Astrocyte of the cerebellum (primary cell): ENCODE measurements at regions not wholly inside any gene's neighbourhood (a gene's known extent, or its start where the extent isn't known, plus 50 kb on each side); places are given as distances from the start of the nearest gene placed in this dataset.

Experiments
- DNase-seq: peaks from one replicate; pipeline ENCODE4 v3.0.0-alpha.2; 2011; ENCODE audit warnings: low read depth
- H3K4me3 ChIP-seq: 2 replicates; pipeline ENCODE4 v1.5.1; 2011; ENCODE audit warnings: mild to moderate bottlenecking, low read depth, low read length, moderate library complexity
- in situ Hi-C: cut with HindIII; loops from 2 replicates; pipeline ENCODE4 v1.10.0; 2017; ENCODE audit warnings: low sequenced_read_pairs
- TF ChIP-seq, protein P1 (sequence below): IDR thresholded peaks from 2 replicates; pipeline ENCODE4 v1.5.1; 2012; ENCODE audit warnings: low read length, low read depth, moderate library complexity, mild to moderate bottlenecking; ENCODE audit errors: missing control alignments

GRCh38 chrX:25555521-25555920 is 539.8 kb upstream of the ARX start:
- no peak for DNase-seq
- no peak overlapping the region for H3K4me3 ChIP-seq
- TF ChIP-seq, protein P1, sequence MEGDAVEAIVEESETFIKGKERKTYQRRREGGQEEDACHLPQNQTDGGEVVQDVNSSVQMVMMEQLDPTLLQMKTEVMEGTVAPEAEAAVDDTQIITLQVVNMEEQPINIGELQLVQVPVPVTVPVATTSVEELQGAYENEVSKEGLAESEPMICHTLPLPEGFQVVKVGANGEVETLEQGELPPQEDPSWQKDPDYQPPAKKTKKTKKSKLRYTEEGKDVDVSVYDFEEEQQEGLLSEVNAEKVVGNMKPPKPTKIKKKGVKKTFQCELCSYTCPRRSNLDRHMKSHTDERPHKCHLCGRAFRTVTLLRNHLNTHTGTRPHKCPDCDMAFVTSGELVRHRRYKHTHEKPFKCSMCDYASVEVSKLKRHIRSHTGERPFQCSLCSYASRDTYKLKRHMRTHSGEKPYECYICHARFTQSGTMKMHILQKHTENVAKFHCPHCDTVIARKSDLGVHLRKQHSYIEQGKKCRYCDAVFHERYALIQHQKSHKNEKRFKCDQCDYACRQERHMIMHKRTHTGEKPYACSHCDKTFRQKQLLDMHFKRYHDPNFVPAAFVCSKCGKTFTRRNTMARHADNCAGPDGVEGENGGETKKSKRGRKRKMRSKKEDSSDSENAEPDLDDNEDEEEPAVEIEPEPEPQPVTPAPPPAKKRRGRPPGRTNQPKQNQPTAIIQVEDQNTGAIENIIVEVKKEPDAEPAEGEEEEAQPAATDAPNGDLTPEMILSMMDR, result no peak
- in situ Hi-C loops, result no loop called here

DNA sequence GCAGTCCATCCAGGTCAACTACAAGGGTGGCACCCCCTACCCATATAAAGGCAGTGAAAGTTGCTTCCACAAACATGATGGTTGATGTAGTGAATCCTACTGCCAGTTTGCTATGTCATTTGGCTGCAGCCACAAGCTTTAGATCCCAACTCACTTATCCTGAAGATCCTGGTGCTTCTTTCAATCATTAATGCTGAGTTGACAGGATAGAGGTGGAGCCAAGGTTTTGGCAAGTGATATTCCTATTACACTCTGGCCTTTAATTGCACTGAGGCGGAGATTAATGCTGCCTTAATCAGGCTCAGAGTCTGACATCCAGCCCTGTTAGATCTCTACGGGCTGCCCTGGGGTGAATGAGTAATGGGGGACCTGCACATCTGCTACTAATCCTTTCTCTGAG is 542.4 kb upstream of the ARX start:
- TF ChIP-seq, protein P1, result no peak
- in situ Hi-C loops, result no loop called here
- no peak for DNase-seq
- no peak overlapping the region for H3K4me3 ChIP-seq

- TF ChIP-seq, protein P1, result no peak
- in situ Hi-C loops, result no loop called here
- no peak for DNase-seq
- no peak overlapping the region for H3K4me3 ChIP-seq
Measured at GRCh38 chrX:25561190-25561589, 545.4 kb upstream of the ARX start.

- TF ChIP-seq, protein P1, result no peak
- no peak overlapping the region for H3K4me3 ChIP-seq
- DNase-seq, result no peak
- in situ Hi-C loops, result no loop called here
Measured at GRCh38 chrX:25573631-25574030, 557.9 kb upstream of the ARX start.

DNA sequence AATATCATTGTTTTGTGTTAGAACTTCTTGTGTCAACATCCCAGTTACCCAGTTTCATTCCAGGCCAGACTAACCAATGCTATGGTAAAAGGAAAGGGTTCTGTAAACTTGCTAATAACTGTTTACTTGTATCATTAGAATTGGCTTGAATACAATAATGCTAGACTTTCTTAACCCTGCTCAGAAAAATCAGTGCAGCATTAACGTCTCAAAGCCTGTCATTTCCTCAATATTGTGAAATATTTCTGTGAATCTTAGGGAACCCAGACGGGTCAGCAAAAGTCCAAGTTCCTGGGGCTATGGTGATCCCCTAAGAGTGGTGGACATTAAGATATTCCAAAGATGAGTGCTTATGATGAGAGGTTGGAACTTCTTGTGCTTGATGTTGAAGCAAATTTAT is 541.2 kb upstream of the MAGEB18 start:
- in situ Hi-C loops, result no loop called here
- TF ChIP-seq, protein P1, result no peak
- no peak for DNase-seq
- H3K4me3 ChIP-seq, result no peak overlapping the region

DNA sequence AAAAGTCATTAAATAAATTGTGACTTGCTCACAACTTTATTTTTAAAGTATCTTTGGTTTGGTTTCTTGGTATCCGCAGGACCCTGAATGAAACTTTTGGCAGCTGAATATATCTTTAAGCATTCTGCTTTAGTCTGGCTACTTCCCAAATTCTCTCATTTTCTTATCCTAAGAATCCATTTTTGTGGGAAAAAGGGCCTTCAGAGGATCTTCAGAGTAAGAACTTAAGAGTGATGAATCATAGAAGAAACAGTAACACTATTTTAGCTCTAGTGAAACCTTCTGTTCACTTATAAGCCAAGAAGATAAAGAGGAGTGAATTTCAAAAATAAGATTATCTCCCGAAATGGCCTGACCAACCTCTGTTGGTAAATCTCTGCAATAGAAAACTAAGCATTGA is 540.6 kb upstream of the MAGEB18 start:
- in situ Hi-C loops, result no loop called here

More for the DNA sequence above, 540.6 kb upstream of the MAGEB18 start:
- no peak overlapping the region for H3K4me3 ChIP-seq
- DNase-seq, result no peak
- TF ChIP-seq, protein P1, result no peak
